ENCODE measurements at regions not wholly inside any gene's neighbourhood (a gene's known extent, or its start where the extent isn't known, plus 50 kb on each side); places are given as distances from the start of the nearest gene placed in this dataset.

GRCh38 chr12:132427999-132428935 lies 61.7 kb upstream of the FBRSL1 start:
- H4K91ac ChIP-seq (ENCODE audit: insufficient read depth, low read depth, low read length) = no peak overlapping the region
- no peak overlapping the region for H3K56ac ChIP-seq (ENCODE audit: extremely low read depth, insufficient read depth, low read length)
- H4K20me1 ChIP-seq (ENCODE audit: insufficient read depth, low read length) = peaks cover 5% of the 10 kb centered on the region; the same call in 1 of the 2 replicates
- no peak overlapping the region for H3K4me2 ChIP-seq (ENCODE audit: low read depth, low read length)
- H3K27ac ChIP-seq (ENCODE audit: insufficient read depth, low read length) = no peak overlapping the region
- no peak overlapping the region for H3K23ac ChIP-seq (ENCODE audit: low read depth, low read length)
- no peak overlapping the region for H3K9ac ChIP-seq (ENCODE audit: low read depth, low read length)
- no peak for TF ChIP-seq NFE2L2 (IDR thresholded peaks at IDR 0.05; ENCODE audit: low read depth, low read length)
- no peak overlapping the region for H4K5ac ChIP-seq (ENCODE audit: low read depth, low read length)
- 70% methylated on average over 23 of the region's 39 CpGs; no CpG with 5 or more reads in 1 of the 2 experiments for WGBS, 2 experiments (ENCODE audit: extremely low coverage in 2 of 2, insufficient read length in 1 of 2)
- no peak overlapping the region for H4K8ac ChIP-seq (ENCODE audit: low read depth in 2 of 2, low read length in 2 of 2)
- ChIA-PET POLR2A (ENCODE audit: unreplicated experiment) (no interaction called here), CTCF (interaction anchor here (1.0 kb wide), 1 partner anchor 187 kb away, joined by 3 read pairs; no protein-coding TSS in a partner anchor)
- H3K27me3 ChIP-seq (ENCODE audit: control insufficient read depth, insufficient read depth, low read length) = peaks cover 31% of the 10 kb centered on the region
- H3K36me3 ChIP-seq (ENCODE audit: control insufficient read depth, insufficient read depth, low read length) = no peaks in the 10 kb centered on the region
- intact Hi-C loops (cut with micrococcal nuclease) (no loop called here), in situ Hi-C loops (cut with MboI; ENCODE audit: low sequenced_read_pairs) (no loop called here), dilution Hi-C loops (cut with HindIII; ENCODE audit: low sequenced_read_pairs, unreplicated experiment) (no loop called here)
- H3K4me1 ChIP-seq (ENCODE audit: control insufficient read depth, insufficient read depth, low read length) = no peaks in the 10 kb centered on the region; the same call in 1 of the 2 replicates
- H3K79me1 ChIP-seq (ENCODE audit: low read depth in 1 of 2, low read length in 2 of 2) = no peaks in the 10 kb centered on the region
- DNase-seq (no peak), ATAC-seq (ENCODE audit: low read depth) (no peak)
- peaks cover 4% of the 10 kb centered on the region; the same call in 1 of the 2 replicates for H3K9me1 ChIP-seq (ENCODE audit: insufficient read depth, low read length)
- BruUV-seq (replicated peaks) = no TSS peak
- no peak overlapping the region for H2AK5ac ChIP-seq (ENCODE audit: low read depth, low read length)
- H2BK5ac ChIP-seq (ENCODE audit: low read depth, low read length, poor library complexity, severe bottlenecking) = no peak overlapping the region
- no peak overlapping the region for H2BK15ac ChIP-seq (ENCODE audit: low read depth, low read length)
- H2AFZ ChIP-seq (replicated peaks; ENCODE audit: low read length, poor library complexity) = no peak overlapping the region
- peaks cover 8% of the 10 kb centered on the region for H3K9me3 ChIP-seq (ENCODE audit: control insufficient read depth, insufficient read depth, low read length)
- no peak overlapping the region for H2BK20ac ChIP-seq (ENCODE audit: low read depth, low read length)
- H2AK9ac ChIP-seq (replicated peaks; ENCODE audit: low read depth, low read length, poor library complexity) = no peak overlapping the region
- H3K18ac ChIP-seq (ENCODE audit: low read depth, low read length) = no peak overlapping the region
- H3K4ac ChIP-seq (ENCODE audit: low read depth, low read length) = no peak overlapping the region
- H2BK120ac ChIP-seq (ENCODE audit: low read depth, low read length) = no peak overlapping the region
- H3K14ac ChIP-seq (replicated peaks; ENCODE audit: low read depth, low read length) = no peak overlapping the region
- H3K4me3 ChIP-seq (ENCODE audit: insufficient read depth, low read depth, low read length) = no peak overlapping the region

All from IMR-90 (cell line).